ENCODE measurements at regions not wholly inside any gene's neighbourhood (a gene's known extent, or its start where the extent isn't known, plus 50 kb on each side); places are given as distances from the start of the nearest gene placed in this dataset.

DNA sequence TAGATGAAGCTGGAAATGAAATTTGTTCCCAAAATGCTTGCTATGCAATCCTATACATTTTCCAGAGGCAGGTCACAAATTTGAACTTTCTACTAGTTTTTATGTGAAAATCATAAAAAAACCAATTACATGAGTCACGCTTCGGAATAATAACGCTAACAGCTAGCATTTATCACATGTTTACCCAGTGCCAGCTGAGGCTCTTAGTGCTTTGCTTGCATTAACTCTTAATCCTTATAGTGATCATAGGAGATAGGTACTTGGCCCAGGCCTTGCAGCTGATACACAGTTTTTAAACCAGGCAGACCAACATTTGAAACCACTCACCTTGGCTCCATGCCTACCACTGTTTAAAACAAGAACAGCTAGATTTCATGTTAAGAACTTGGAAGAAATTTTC lies 131.8 kb upstream of the RAG2 start:
- TF ChIP-seq, protein P1, sequence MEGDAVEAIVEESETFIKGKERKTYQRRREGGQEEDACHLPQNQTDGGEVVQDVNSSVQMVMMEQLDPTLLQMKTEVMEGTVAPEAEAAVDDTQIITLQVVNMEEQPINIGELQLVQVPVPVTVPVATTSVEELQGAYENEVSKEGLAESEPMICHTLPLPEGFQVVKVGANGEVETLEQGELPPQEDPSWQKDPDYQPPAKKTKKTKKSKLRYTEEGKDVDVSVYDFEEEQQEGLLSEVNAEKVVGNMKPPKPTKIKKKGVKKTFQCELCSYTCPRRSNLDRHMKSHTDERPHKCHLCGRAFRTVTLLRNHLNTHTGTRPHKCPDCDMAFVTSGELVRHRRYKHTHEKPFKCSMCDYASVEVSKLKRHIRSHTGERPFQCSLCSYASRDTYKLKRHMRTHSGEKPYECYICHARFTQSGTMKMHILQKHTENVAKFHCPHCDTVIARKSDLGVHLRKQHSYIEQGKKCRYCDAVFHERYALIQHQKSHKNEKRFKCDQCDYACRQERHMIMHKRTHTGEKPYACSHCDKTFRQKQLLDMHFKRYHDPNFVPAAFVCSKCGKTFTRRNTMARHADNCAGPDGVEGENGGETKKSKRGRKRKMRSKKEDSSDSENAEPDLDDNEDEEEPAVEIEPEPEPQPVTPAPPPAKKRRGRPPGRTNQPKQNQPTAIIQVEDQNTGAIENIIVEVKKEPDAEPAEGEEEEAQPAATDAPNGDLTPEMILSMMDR (IDR thresholded peaks at IDR 0.05 in 2 of 3, conservative IDR thresholded peaks at IDR 0.05 in 1 of 3; ENCODE audit: control insufficient read depth in 2 of 3, extremely low read depth in 1 of 3, insufficient read depth in 1 of 3, low read depth in 3 of 3, low read length in 3 of 3): no peak
- no peak for TF ChIP-seq POLR2AphosphoS5 (IDR thresholded peaks at IDR 0.05; ENCODE audit: low read length)
- TF ChIP-seq MYC (IDR thresholded peaks at IDR 0.05; ENCODE audit: insufficient read depth, insufficient read length, insufficient replicate concordance, low read length, severe bottlenecking): no peak
- no peak for TF ChIP-seq ZNF274 (IDR thresholded peaks at IDR 0.05; ENCODE audit: insufficient read depth, insufficient read length)
- no peak for TF ChIP-seq MXI1 (IDR thresholded peaks at IDR 0.05; ENCODE audit: low read depth, low read length)
- TF ChIP-seq, protein P2, sequence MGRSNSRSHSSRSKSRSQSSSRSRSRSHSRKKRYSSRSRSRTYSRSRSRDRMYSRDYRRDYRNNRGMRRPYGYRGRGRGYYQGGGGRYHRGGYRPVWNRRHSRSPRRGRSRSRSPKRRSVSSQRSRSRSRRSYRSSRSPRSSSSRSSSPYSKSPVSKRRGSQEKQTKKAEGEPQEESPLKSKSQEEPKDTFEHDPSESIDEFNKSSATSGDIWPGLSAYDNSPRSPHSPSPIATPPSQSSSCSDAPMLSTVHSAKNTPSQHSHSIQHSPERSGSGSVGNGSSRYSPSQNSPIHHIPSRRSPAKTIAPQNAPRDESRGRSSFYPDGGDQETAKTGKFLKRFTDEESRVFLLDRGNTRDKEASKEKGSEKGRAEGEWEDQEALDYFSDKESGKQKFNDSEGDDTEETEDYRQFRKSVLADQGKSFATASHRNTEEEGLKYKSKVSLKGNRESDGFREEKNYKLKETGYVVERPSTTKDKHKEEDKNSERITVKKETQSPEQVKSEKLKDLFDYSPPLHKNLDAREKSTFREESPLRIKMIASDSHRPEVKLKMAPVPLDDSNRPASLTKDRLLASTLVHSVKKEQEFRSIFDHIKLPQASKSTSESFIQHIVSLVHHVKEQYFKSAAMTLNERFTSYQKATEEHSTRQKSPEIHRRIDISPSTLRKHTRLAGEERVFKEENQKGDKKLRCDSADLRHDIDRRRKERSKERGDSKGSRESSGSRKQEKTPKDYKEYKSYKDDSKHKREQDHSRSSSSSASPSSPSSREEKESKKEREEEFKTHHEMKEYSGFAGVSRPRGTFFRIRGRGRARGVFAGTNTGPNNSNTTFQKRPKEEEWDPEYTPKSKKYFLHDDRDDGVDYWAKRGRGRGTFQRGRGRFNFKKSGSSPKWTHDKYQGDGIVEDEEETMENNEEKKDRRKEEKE (IDR thresholded peaks at IDR 0.05): no peak
- no peak for TF ChIP-seq JUND (IDR thresholded peaks at IDR 0.05; ENCODE audit: low read depth, low read length)
- TF ChIP-seq KDM1A (IDR thresholded peaks at IDR 0.05; ENCODE audit: borderline replicate concordance): no peak
- TF ChIP-seq ZNF384 (IDR thresholded peaks at IDR 0.05; ENCODE audit: borderline replicate concordance, low read depth, low read length): no peak
- TF ChIP-seq, protein P3, sequence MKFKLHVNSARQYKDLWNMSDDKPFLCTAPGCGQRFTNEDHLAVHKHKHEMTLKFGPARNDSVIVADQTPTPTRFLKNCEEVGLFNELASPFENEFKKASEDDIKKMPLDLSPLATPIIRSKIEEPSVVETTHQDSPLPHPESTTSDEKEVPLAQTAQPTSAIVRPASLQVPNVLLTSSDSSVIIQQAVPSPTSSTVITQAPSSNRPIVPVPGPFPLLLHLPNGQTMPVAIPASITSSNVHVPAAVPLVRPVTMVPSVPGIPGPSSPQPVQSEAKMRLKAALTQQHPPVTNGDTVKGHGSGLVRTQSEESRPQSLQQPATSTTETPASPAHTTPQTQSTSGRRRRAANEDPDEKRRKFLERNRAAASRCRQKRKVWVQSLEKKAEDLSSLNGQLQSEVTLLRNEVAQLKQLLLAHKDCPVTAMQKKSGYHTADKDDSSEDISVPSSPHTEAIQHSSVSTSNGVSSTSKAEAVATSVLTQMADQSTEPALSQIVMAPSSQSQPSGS (IDR thresholded peaks at IDR 0.05; ENCODE audit: low read length): no peak
- TF ChIP-seq, protein P4, sequence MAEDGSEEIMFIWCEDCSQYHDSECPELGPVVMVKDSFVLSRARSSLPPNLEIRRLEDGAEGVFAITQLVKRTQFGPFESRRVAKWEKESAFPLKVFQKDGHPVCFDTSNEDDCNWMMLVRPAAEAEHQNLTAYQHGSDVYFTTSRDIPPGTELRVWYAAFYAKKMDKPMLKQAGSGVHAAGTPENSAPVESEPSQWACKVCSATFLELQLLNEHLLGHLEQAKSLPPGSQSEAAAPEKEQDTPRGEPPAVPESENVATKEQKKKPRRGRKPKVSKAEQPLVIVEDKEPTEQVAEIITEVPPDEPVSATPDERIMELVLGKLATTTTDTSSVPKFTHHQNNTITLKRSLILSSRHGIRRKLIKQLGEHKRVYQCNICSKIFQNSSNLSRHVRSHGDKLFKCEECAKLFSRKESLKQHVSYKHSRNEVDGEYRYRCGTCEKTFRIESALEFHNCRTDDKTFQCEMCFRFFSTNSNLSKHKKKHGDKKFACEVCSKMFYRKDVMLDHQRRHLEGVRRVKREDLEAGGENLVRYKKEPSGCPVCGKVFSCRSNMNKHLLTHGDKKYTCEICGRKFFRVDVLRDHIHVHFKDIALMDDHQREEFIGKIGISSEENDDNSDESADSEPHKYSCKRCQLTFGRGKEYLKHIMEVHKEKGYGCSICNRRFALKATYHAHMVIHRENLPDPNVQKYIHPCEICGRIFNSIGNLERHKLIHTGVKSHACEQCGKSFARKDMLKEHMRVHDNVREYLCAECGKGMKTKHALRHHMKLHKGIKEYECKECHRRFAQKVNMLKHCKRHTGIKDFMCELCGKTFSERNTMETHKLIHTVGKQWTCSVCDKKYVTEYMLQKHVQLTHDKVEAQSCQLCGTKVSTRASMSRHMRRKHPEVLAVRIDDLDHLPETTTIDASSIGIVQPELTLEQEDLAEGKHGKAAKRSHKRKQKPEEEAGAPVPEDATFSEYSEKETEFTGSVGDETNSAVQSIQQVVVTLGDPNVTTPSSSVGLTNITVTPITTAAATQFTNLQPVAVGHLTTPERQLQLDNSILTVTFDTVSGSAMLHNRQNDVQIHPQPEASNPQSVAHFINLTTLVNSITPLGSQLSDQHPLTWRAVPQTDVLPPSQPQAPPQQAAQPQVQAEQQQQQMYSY (CRISPR knock-in tag; IDR thresholded peaks at IDR 0.05): no peak
- TF ChIP-seq JUNB (IDR thresholded peaks at IDR 0.05): no peak
- no peak for TF ChIP-seq EZH2 (IDR thresholded peaks at IDR 0.05; ENCODE audit: borderline replicate concordance, control insufficient read depth, low read depth, low read length)

Measured in GM12878 (cell line).